ENCODE measurements at regions not wholly inside any gene's neighbourhood (a gene's known extent, or its start where the extent isn't known, plus 50 kb on each side); places are given as distances from the start of the nearest gene placed in this dataset.
A peak's percentile ranks its signal among the peaks of the same experiment; 100 is the strongest.

DNA sequence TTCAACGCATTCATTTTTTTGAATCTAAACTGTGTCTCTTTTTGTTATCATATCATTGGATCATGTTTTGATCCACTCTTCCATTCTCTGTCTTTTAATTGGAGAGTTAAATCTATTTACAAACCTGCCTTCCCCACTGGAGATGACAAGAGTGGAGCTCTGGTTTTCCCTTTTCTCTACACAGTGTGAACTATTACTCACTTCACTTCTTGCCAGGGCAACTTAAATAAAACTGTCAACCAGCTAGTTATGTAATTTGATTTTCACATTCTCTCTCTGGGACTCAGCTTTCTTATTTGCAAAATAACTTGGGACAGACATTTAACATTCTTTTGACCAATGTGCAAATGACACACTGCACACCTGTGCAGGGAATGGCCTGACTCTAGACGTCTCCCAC, 230.8 kb upstream of the CST7 start:
- Histone ChIP-seq H3K4me3 (no peak overlapping the region), H3K27ac (no peak overlapping the region), H3K4me2 (no peak overlapping the region), H3K4me1 (peaks cover 4 to 13% (median 9%) of the 10 kb centered on the region in 10 experiments; a peak in 18 of 20 replicates), H3K36me3 (no peaks in the 10 kb centered on the region), H4K20me1 (no peaks in the 10 kb centered on the region), H3K9me3 (replicated peaks in 1 of 11) (peaks cover 18 to 24% (median 21%) of the 10 kb centered on the region in 11 experiments), H3K9ac (no peak overlapping the region), H3K27me3 (no peaks in the 10 kb centered on the region)
- TF ChIP-seq Cebpa-rat (IDR thresholded peaks at IDR 0.05), result no peak

DNA sequence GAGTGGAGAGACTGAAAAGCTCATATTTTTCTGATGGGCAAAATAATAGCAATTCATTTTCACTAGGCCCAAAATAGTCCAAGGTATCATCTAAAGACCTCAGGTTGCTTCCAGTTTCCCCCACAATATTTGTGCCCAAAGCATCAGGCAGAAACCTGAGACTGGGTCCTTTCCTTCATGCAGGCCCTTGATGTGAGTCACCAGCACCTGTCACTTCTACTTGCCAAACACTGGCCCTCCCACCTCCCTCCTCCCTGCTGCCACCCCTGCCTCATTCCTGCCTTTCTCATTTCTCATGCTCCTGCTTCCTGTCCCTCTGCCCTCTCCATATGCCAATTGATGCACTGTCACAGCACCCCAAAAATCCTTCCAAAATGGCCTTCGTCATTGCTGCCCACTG, 230.4 kb upstream of the CST7 start:
- H3K4me3 ChIP-seq, result no peak overlapping the region
- peaks cover 14 to 20% (median 17%) of the 10 kb centered on the region in 11 experiments for H3K9me3 ChIP-seq (replicated peaks in 1 of 11)
- no peaks in the 10 kb centered on the region for H3K36me3 ChIP-seq
- H3K27me3 ChIP-seq, result no peaks in the 10 kb centered on the region
- no peaks in the 10 kb centered on the region for H4K20me1 ChIP-seq
- no peak overlapping the region for H3K27ac ChIP-seq
- peaks cover 8 to 17% (median 12%) of the 10 kb centered on the region in 10 experiments; a peak in 18 of 20 replicates for H3K4me1 ChIP-seq
- no peak overlapping the region for H3K4me2 ChIP-seq
- no peak overlapping the region for H3K9ac ChIP-seq
- TF ChIP-seq Cebpa-rat (IDR thresholded peaks at IDR 0.05), result no peak

DNA sequence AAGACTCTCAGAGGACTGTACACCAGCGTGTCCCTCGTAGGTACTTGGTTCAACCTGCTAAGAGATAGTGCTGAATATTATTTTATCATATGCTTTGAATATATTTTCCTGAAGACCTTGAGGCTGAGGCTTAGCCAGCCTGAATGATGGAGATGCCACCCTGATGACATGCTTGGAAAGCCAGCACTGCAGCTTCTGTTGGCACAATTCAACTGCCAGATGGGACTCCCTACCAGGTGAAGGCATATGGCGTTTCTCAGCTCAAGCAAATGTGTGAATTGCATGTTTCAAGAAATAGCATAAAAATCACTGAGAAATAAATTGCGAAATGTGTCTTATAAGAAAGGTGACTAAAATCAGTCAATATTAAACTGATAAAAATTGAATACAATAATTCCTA, 228.1 kb upstream of the CST7 start:
- peak in 2 of 11 experiments; percentile 35 to 63; a peak in 2 of 22 replicates for TF ChIP-seq Cebpa-rat (IDR thresholded peaks at IDR 0.05)
- H3K4me2 ChIP-seq, result no peak overlapping the region

DNA sequence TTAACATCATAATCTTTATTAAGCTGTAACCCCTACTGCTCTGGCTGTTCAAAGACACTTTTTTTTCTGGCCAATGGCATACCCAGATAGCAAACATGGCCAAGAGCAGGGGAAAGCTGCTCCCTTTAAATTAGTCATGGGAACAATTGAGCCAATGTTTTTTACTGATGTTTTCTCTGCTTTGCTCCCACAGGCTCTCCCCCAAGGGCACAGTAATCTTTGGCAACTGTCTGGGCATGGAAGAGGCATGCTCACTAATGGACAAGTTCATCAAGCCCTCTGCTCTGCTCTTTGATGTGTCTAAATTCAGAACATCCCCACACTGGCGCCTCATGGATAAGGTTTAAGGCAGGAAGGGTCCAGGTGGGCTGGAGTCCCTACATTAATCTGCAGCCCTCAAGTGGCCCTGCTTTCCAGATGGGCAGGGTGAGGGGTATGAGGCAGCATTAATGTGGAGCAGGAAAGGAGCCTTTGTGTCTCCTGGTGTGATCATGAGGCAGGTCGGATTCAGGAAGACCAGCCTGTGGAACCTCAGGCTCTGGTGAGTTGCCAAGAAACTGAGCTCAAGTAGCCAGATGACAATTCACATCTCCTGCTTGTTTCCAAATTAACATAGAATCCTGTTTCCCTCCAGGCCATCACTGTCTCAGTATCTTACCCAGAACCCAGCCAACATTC, 227.0 kb upstream of the CST7 start:
- peaks cover 8 to 22% (median 14%) of the 10 kb centered on the region in 10 experiments; a peak in 18 of 20 replicates for H3K4me1 ChIP-seq
- no peaks in the 10 kb centered on the region for H3K9me3 ChIP-seq (replicated peaks in 1 of 11)
- no peak overlapping the region for H3K27ac ChIP-seq
- H3K4me3 ChIP-seq, result no peak overlapping the region
- no peak for TF ChIP-seq Cebpa-rat (IDR thresholded peaks at IDR 0.05)
- H3K9ac ChIP-seq, result no peak overlapping the region
- no peaks in the 10 kb centered on the region for H3K27me3 ChIP-seq
- no peaks in the 10 kb centered on the region for H3K36me3 ChIP-seq
- H4K20me1 ChIP-seq, result no peaks in the 10 kb centered on the region
- peak overlapping the region in 3 of 11 experiments; percentile 5 to 46 (median 29); a peak in 4 of 22 replicates for H3K4me2 ChIP-seq

More for the DNA sequence above, 228.1 kb upstream of the CST7 start:
- H3K9me3 ChIP-seq (replicated peaks in 1 of 11), result no peaks in the 10 kb centered on the region
- H3K4me1 ChIP-seq, result peaks cover 8 to 22% (median 14%) of the 10 kb centered on the region in 10 experiments; a peak in 18 of 20 replicates
- H3K27me3 ChIP-seq, result no peaks in the 10 kb centered on the region
- no peak overlapping the region for H3K4me3 ChIP-seq
- no peak overlapping the region for H3K9ac ChIP-seq
- H4K20me1 ChIP-seq, result no peaks in the 10 kb centered on the region
- no peak overlapping the region for H3K27ac ChIP-seq
- no peaks in the 10 kb centered on the region for H3K36me3 ChIP-seq

- no peak overlapping the region for H3K27ac ChIP-seq
- H3K27me3 ChIP-seq, result no peaks in the 10 kb centered on the region
- H3K4me2 ChIP-seq, result peak overlapping the region in 7 of 11 experiments; percentile 5 to 57 (median 35); a peak in 10 of 22 replicates
- peaks cover 8 to 25% (median 15%) of the 10 kb centered on the region in 10 experiments; a peak in 18 of 20 replicates for H3K4me1 ChIP-seq
- no peak overlapping the region for H3K4me3 ChIP-seq
- H4K20me1 ChIP-seq, result no peaks in the 10 kb centered on the region
- H3K9me3 ChIP-seq (replicated peaks in 1 of 11), result 0 out of 22 replicates have a peak, but pooled peaks cover 0 to 2% (median 0%) of the 10 kb centered on the region in 11 experiments
- TF ChIP-seq Cebpa-rat (IDR thresholded peaks at IDR 0.05), result no peak
- H3K9ac ChIP-seq, result no peak overlapping the region
- H3K36me3 ChIP-seq, result no peaks in the 10 kb centered on the region
Measured at GRCh38 chr20:24722586-24722985, 226.5 kb upstream of the CST7 start.

GRCh38 chr20:24723186-24723585, 225.9 kb upstream of the CST7 start:
- H3K27me3 ChIP-seq, result no peaks in the 10 kb centered on the region
- peaks cover 8 to 26% (median 15%) of the 10 kb centered on the region in 10 experiments; a peak in 18 of 20 replicates for H3K4me1 ChIP-seq
- H3K36me3 ChIP-seq, result no peaks in the 10 kb centered on the region
- H4K20me1 ChIP-seq, result no peaks in the 10 kb centered on the region
- peak overlapping the region; percentile 18 to 59 (median 41); a peak in 18 of 22 replicates for H3K4me2 ChIP-seq
- no peak overlapping the region for H3K4me3 ChIP-seq
- H3K9ac ChIP-seq, result no peak overlapping the region
- no peak overlapping the region for H3K27ac ChIP-seq
- no peak for TF ChIP-seq Cebpa-rat (IDR thresholded peaks at IDR 0.05)
- peaks cover 0 to 8% (median 0%) of the 10 kb centered on the region in 11 experiments; a peak in 2 of 22 replicates for H3K9me3 ChIP-seq (replicated peaks in 1 of 11)

- peak overlapping the region in 10 of 11 experiments; percentile 18 to 59 (median 43); a peak in 12 of 22 replicates for H3K4me2 ChIP-seq
Measured at GRCh38 chr20:24723647-24724352, 225.3 kb upstream of the CST7 start.

DNA sequence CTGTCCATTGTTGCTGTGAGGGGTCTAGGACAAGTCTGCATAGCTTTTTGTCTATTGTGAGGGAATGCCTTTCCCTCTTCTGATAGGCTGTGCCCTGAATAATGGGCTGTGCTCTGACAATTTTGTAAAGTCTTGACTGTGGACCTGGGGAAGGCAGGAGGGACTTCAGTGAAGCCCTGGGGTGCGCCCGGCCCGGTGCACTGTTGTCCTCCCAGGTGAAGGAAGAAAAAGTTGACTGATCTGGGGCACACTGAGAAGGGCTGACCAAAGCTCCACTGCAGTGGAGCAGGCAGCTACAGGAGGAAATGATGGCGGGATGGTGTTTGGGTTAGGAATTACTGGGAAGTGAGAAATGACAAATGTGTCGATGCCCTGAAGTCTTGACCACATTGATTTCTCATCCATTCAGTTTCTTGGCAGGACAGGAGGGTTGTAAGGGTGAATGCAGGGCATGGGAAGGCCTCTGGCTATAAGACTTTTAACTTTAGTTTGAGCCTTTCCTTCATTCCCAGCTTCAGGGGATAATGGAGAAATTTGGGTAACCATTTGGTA, 224.0 kb upstream of the CST7 start:
- no peaks in the 10 kb centered on the region for H3K36me3 ChIP-seq

More at GRCh38 chr20:24723647-24724352, 225.3 kb upstream of the CST7 start:
- no peaks in the 10 kb centered on the region for H4K20me1 ChIP-seq
- no peaks in the 10 kb centered on the region for H3K27me3 ChIP-seq
- no peak overlapping the region for H3K4me3 ChIP-seq
- H3K27ac ChIP-seq, result no peak overlapping the region
- no peaks in the 10 kb centered on the region for H3K36me3 ChIP-seq
- peaks cover 0 to 14% (median 4%) of the 10 kb centered on the region in 11 experiments; a peak in 8 of 22 replicates for H3K9me3 ChIP-seq (replicated peaks in 1 of 11)
- peaks cover 8 to 26% (median 15%) of the 10 kb centered on the region in 10 experiments; a peak in 18 of 20 replicates for H3K4me1 ChIP-seq
- no peak for TF ChIP-seq Cebpa-rat (IDR thresholded peaks at IDR 0.05)
- no peak overlapping the region for H3K9ac ChIP-seq

GRCh38 chr20:24727795-24728194, 221.3 kb upstream of the CST7 start:
- peaks cover 0 to 22% (median 7%) of the 10 kb centered on the region in 11 experiments; a peak in 11 of 22 replicates for H3K9me3 ChIP-seq (replicated peaks in 1 of 11)
- H3K27me3 ChIP-seq, result no peaks in the 10 kb centered on the region
- H3K36me3 ChIP-seq, result no peaks in the 10 kb centered on the region
- H3K4me3 ChIP-seq, result no peak overlapping the region
- TF ChIP-seq Cebpa-rat (IDR thresholded peaks at IDR 0.05), result no peak
- H3K27ac ChIP-seq, result no peak overlapping the region
- H3K9ac ChIP-seq, result no peak overlapping the region
- H4K20me1 ChIP-seq, result no peaks in the 10 kb centered on the region; a peak in 1 of 22 replicates
- peaks cover 8 to 18% (median 10%) of the 10 kb centered on the region in 10 experiments; a peak in 18 of 20 replicates for H3K4me1 ChIP-seq
- no peak overlapping the region for H3K4me2 ChIP-seq

More for the DNA sequence above, 224.0 kb upstream of the CST7 start:
- H3K4me2 ChIP-seq, result no peak overlapping the region
- H4K20me1 ChIP-seq, result no peaks in the 10 kb centered on the region
- peaks cover 8 to 26% (median 15%) of the 10 kb centered on the region in 10 experiments; a peak in 18 of 20 replicates for H3K4me1 ChIP-seq
- H3K4me3 ChIP-seq, result no peak overlapping the region
- no peak overlapping the region for H3K9ac ChIP-seq
- no peak overlapping the region for H3K27ac ChIP-seq
- no peak for TF ChIP-seq Cebpa-rat (IDR thresholded peaks at IDR 0.05)
- H3K27me3 ChIP-seq, result no peaks in the 10 kb centered on the region
- H3K9me3 ChIP-seq (replicated peaks in 1 of 11), result peaks cover 0 to 22% (median 7%) of the 10 kb centered on the region in 11 experiments; a peak in 11 of 22 replicates

Measured in BLaER1 treated with 17β-estradiol and CSF1 and Interleukin-3, amounts not matched to agents 10 nM and 100 nM (cell line).